ENCODE measurements at regions not wholly inside any gene's neighbourhood (a gene's known extent, or its start where the extent isn't known, plus 50 kb on each side); places are given as distances from the start of the nearest gene placed in this dataset.
"Not testable (repeated sequence)": the region's sequence is repeated elsewhere in the genome, so short reads cannot be mapped to it uniquely, and the experiment has no call there.

DNA sequence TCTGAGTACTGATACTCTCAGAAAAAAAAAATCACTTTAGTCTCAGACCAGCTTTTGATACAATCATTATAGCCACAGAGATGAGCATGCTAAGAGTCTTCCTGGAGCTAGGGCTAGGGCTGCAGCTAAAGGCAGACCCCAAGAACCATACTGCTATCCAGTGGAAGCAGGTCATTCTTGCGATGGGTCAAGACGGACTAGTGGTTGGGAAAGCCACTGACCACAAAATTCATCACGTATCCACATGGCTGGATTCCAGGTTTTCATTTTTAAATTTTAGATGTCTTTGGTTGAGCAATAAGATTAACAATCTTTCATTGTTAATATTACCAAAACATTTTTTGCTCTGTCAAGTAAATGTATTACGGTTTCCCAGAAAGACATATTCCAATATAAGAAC, 598.1 kb downstream of the DNAH5 start:
- DNase-seq (ENCODE audit: low spot score): no peak

DNA sequence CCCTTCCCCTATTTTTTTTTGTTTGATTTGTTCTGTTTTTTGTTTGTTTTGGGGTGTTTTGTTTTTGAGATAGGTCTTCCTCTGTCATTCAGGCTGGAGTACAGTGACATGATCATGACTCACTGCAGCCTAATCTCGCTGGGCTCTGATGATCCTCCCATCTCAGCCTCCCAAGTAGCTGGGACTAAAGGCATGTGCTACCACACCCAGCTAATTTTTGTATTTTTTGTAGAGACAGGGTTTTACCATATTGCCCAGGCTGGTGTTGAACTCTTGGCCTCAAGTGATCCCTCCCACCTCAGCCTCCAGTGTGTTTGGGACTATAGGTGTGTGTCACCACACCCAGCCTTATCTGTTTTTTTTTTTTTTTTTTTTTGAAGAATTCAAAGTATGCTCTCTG, 605.4 kb downstream of the DNAH5 start:
- DNase-seq (ENCODE audit: low spot score): no peak

- not testable (repeated sequence) for DNase-seq (ENCODE audit: low spot score)
These were observed 609.5 kb downstream of the DNAH5 start for GRCh38 chr5:13335026-13335425.

- no peak for DNase-seq (ENCODE audit: low spot score)
These were observed 612.9 kb downstream of the DNAH5 start for GRCh38 chr5:13331585-13331984.

GRCh38 chr5:13328316-13328715, 616.2 kb downstream of the DNAH5 start:
- DNase-seq (ENCODE audit: low spot score): no peak

- no peak for DNase-seq (ENCODE audit: low spot score)
These were observed 618.7 kb downstream of the DNAH5 start for GRCh38 chr5:13325765-13326164.

DNA sequence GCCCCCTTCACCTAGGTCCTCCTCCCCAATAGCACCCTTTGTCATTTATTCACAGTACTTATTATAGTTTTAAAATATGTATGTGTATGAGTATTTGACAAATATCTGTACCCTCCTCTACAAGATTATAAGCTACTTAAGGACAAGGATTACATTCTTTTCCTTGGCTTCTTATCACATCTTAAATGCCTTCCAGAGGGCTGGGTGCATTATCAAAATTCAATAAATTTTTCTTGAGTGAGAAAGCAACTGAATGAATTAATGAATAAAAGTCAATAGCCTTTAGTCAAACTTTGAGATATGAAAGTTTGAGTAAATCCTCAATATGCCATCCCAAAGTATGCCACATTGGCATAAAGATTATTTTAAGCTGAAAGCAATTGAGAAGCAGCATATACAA, 621.7 kb downstream of the DNAH5 start:
- DNase-seq (ENCODE audit: low spot score): no peak

DNA sequence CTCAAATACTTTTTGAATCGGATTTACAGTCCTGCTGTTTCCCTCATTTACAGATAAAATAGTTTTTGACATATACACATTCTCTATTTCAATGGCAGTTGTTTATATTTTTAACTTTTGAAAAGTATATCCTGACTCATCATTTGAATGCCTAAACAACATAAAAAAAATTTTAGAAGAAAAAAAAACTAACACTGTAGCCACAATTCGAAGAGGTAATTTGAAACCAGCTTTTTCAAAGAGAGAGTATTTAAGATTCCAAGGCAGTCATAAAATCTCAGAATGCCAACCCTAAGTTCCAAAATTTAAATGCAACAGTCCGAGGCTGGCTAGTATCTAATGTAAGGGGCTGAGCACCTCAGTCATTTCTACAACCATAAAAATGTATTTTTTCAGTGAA, 626.8 kb downstream of the DNAH5 start:
- DNase-seq (ENCODE audit: low spot score): no peak

DNA sequence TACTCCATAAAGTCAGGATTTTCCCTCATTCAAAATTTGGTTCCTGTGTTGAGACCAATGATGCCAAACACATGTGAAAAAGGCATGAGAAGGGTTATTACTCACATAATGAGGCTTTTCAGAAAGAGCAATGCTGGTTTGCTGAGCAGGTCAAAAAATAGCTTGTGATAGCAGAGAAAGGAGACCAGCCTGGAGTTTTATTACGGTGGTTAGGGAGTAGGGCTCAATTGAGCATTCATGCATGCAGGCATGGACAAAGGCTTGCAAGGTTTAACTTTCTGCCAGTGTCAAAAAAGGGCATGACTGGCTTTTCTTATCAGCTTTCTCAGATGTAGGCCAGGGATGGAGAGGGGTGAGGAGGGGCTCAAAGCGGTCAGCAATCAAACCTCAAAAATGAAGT, 628.3 kb downstream of the DNAH5 start:
- peak; percentile 55 for DNase-seq (ENCODE audit: low spot score)

- no peak for DNase-seq (ENCODE audit: low spot score)
These were observed 637.0 kb downstream of the DNAH5 start for GRCh38 chr5:13307480-13307879.

GRCh38 chr5:13303445-13303844, 641.0 kb downstream of the DNAH5 start:
- no peak for DNase-seq (ENCODE audit: low spot score)

DNA sequence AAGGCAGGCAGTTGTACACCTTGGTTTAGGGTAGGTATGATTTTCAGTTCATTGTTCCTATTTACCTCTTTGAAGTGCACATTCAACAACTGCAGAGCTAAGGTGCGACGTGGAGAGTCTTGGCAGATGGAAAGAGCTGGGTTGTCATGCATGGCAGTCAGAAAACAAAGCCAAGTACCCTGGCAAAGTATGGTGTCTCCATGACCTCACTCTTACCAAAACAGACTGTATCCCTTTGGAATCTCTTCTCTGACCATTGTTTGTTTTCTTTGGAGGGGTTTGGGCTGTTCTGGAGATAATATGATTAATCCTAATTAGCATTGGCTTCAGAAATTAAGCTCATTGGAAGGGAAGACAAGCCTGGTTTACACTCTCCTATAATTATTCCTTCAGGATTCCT, 665.7 kb downstream of the DNAH5 start:
- DNase-seq (ENCODE audit: low spot score): no peak

DNA sequence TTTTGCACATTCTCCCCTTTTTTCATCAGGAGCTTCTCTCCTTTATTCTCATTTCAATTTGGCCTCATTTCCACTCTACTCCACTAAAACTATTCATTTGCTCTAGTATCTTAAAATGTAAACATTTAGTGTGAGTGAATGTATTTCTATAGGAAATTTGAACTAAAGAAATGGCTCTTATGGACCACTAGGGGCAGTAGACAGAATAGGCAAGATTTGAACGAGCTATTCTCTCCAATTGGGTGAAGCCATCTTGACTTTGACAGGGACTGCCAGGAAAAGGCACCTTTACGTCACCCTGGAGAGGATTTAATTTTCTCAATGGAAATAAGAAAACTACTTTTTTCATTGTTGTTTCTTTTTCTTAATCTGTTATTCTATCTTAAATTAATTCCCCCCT, 666.3 kb downstream of the DNAH5 start:
- DNase-seq (ENCODE audit: low spot score): no peak

DNA sequence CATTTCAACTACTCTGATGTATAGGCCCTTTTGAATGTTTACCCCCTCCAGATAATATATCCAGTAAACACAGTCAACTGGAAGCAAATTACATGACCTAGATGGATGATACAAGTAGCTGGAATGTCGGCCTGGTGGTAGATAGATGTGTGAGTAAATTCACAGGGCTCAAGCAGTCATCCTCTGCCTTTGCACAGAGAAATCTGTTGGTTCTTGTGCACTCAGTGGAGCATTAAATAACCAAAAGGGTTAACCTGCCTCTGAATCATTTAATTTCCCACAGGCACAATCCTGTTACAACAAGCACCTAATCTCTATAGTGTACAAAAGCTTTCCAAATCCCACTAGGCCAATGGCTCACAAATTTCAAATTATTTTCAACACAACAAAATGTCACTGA, 668.3 kb downstream of the DNAH5 start:
- no peak for DNase-seq (ENCODE audit: low spot score)

- DNase-seq (ENCODE audit: low spot score): no peak
These were observed 680.8 kb downstream of the DNAH5 start for GRCh38 chr5:13263701-13264100.

DNA sequence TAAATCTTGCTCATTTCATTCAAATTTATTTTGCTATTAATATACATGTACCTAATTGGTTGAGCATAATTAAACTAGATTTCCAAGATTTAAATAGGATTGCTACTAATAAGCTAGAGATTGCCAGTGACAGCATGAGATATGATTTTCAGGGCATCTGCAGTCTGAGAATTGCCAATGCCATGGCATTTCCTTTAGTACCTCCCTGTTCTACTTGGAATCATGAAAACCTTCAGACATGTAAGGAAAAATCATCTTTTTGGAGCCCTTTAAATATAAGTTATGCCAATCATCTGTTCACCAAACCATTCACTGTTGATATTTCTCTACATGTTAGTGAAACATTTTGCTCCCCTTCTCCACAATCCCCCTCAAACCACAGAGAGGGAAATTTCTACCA, 691.4 kb downstream of the DNAH5 start:
- no peak for DNase-seq (ENCODE audit: low spot score)

- DNase-seq (ENCODE audit: low spot score): no peak
These were observed 691.8 kb downstream of the DNAH5 start for GRCh38 chr5:13252699-13253098.

GRCh38 chr5:13251623-13252376, 692.7 kb downstream of the DNAH5 start:
- no peak for DNase-seq (ENCODE audit: low spot score)

GRCh38 chr5:13250464-13251291, 693.8 kb downstream of the DNAH5 start:
- DNase-seq (ENCODE audit: low spot score): no peak

- no peak for DNase-seq (ENCODE audit: low spot score)
These were observed 694.6 kb downstream of the DNAH5 start for GRCh38 chr5:13249854-13250253.

GRCh38 chr5:13248253-13248652, 696.2 kb downstream of the DNAH5 start:
- DNase-seq (ENCODE audit: low spot score): no peak

- DNase-seq (ENCODE audit: low spot score): no peak
These were observed 698.4 kb downstream of the DNAH5 start for GRCh38 chr5:13246053-13246452.

DNA sequence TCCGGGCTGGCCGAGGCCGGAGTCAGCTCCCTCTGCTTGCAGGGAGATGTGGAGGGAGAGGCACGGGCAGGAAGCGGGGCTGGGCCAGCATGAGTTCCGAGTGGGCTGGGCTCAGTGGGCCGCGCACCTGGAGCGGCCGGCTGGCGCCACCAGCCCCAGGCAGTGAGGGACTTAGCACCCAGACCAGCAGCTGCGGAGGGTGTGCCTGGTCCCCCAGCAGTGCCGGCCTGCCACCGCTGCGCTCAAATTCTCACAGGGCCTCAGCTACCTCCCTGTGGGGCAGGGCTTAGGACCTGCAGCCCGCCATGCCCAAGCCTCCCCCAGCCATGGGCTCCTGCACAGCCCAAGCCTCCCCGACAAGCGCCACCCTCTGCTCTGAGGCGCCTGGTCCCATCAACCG, 700.3 kb downstream of the DNAH5 start:
- no peak for DNase-seq (ENCODE audit: low spot score)

- DNase-seq (ENCODE audit: low spot score): no peak
These were observed 717.0 kb downstream of the DNAH5 start for GRCh38 chr5:13227513-13227912.

Measured in ecto neural progenitor cell (in vitro differentiated cells).